Cardiac muscle cell (in vitro differentiated cells and primary cell): ENCODE measurements at regions not wholly inside any gene's neighbourhood (a gene's known extent, or its start where the extent isn't known, plus 50 kb on each side); places are given as distances from the start of the nearest gene placed in this dataset.

Experiments
- DNase-seq, 2 donors: peaks; one replicate each; pipeline versions ENCODE4 v3.0.0 to v3.0.0-alpha.2; 2010 to 2017; ENCODE audit warnings: low read depth in 1 of 2, low spot score in 1 of 2
- H3K27ac ChIP-seq: fragments of 200-600 bp; sonication (generic); 2 replicates; pipeline ENCODE4 v1.5.1; 2016
- H3K27me3 ChIP-seq: fragments of 200-600 bp; sonication (generic); 2 replicates; pipeline ENCODE4 v1.6.0; 2016; ENCODE audit warnings: control low read depth
- H3K36me3 ChIP-seq: fragments of 200-600 bp; sonication (generic); 2 replicates; pipeline ENCODE4 v1.5.1; 2016; ENCODE audit warnings: control low read depth
- H3K4me1 ChIP-seq: fragments of 200-600 bp; sonication (generic); 2 replicates; pipeline ENCODE4 v1.8.1; 2017; ENCODE audit warnings: low read depth, mild to moderate bottlenecking, mixed run types
- H3K4me3 ChIP-seq: fragments of 200-600 bp; sonication (generic); 2 replicates; pipeline ENCODE4 v1.5.1; 2016; ENCODE audit warnings: mild to moderate bottlenecking
- H3K9me3 ChIP-seq: fragments of 200-600 bp; sonication (generic); 2 replicates; pipeline ENCODE4 v1.5.1; 2017; ENCODE audit warnings: low read depth, mild to moderate bottlenecking, control low read depth
- CTCF ChIP-seq: IDR thresholded peaks from 2 replicates; pipeline ENCODE4 v1.5.1; 2012; ENCODE audit warnings: low read depth, mild to moderate bottlenecking, low read length

GRCh38 chr12:41970744-41971143, 173.9 kb downstream of the GXYLT1 start:
- Histone ChIP-seq H3K27ac (no peak overlapping the region), H3K36me3 (no peaks in the 10 kb centered on the region), H3K27me3 (no peaks in the 10 kb centered on the region), H3K9me3 (no peaks in the 10 kb centered on the region), H3K4me1 (peaks cover 19% of the 10 kb centered on the region), H3K4me3 (no peak overlapping the region)
- no peak for DNase-seq
- TF ChIP-seq CTCF = no peak

- Histone ChIP-seq H3K4me3 (no peak overlapping the region), H3K27ac (peak overlapping the region; percentile 15), H3K4me1 (peaks cover 19% of the 10 kb centered on the region), H3K9me3 (no peaks in the 10 kb centered on the region), H3K27me3 (no peaks in the 10 kb centered on the region), H3K36me3 (no peaks in the 10 kb centered on the region)
- no peak for DNase-seq
- no peak for TF ChIP-seq CTCF
Measured at GRCh38 chr12:41968599-41968998, 176.1 kb downstream of the GXYLT1 start.

GRCh38 chr12:41967668-41968500, 176.8 kb downstream of the GXYLT1 start:
- Histone ChIP-seq H3K36me3 (no peaks in the 10 kb centered on the region), H3K4me1 (peaks cover 18% of the 10 kb centered on the region), H3K9me3 (no peaks in the 10 kb centered on the region), H3K27me3 (no peaks in the 10 kb centered on the region), H3K4me3 (no peak overlapping the region), H3K27ac (peak overlapping the region; percentile 15)
- DNase-seq = peak; percentile 32 to 41
- TF ChIP-seq CTCF = no peak

DNA sequence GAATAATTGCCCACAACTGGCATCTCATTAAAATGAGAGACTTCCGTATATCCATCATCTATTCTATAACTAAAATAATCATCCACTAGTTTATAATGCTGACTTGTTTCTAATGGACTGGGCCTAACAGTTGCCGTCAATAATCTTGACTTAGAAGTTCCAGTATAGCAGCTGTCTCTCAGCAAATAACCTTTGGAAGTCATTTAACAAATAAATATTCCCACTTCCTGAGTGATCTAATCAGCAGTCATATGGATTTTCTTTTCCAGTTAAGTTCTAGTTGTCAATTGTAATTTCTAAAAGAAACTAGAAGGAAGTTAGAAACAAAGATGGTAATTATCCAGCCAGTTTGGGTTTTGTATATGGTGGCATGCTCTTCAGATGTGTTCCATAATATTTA, 177.8 kb downstream of the GXYLT1 start:
- H3K27ac ChIP-seq = no peak overlapping the region
- TF ChIP-seq CTCF = no peak
- no peaks in the 10 kb centered on the region for H3K27me3 ChIP-seq
- H3K36me3 ChIP-seq = no peaks in the 10 kb centered on the region
- no peak overlapping the region for H3K4me3 ChIP-seq
- peaks cover 15% of the 10 kb centered on the region for H3K4me1 ChIP-seq
- DNase-seq = no peak
- no peaks in the 10 kb centered on the region for H3K9me3 ChIP-seq

DNA sequence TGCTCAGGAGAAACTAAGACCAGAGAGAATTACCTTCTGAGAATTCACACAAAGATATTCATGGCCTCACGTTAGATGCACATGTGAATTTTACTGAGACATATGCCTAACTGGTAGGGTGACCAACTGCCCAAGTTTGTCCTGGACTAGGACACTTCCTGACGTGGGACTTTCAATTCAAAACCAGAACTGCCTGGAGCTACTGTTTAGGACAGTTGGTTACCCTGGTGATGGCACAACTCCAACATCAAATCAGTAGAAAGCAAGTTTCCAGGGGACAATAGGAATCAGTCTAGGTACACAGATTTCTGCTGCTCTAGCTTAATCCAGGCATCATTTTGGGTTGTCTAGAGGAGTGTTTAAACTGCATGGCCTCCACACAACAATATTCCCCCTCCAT, 178.7 kb downstream of the GXYLT1 start:
- TF ChIP-seq CTCF = no peak
- H3K9me3 ChIP-seq = no peaks in the 10 kb centered on the region
- peaks cover 10% of the 10 kb centered on the region for H3K4me1 ChIP-seq
- no peak for DNase-seq
- H3K27ac ChIP-seq = no peak overlapping the region
- H3K4me3 ChIP-seq = no peak overlapping the region
- no peaks in the 10 kb centered on the region for H3K27me3 ChIP-seq
- no peaks in the 10 kb centered on the region for H3K36me3 ChIP-seq
